HG02970 (cell line): ENCODE measurements at regions not wholly inside any gene's neighbourhood (a gene's known extent, or its start where the extent isn't known, plus 50 kb on each side); places are given as distances from the start of the nearest gene placed in this dataset.

Experiments used
- ATAC-seq: cut with Tn5 transposase; IDR thresholded peaks from one replicate; pipeline ENCODE4 v1.9.1; 2021; ENCODE audit warnings: mild to moderate bottlenecking, moderate library complexity, moderate number of reproducible peaks; ENCODE audit not compliant: unreplicated experiment, low FRiP score

DNA sequence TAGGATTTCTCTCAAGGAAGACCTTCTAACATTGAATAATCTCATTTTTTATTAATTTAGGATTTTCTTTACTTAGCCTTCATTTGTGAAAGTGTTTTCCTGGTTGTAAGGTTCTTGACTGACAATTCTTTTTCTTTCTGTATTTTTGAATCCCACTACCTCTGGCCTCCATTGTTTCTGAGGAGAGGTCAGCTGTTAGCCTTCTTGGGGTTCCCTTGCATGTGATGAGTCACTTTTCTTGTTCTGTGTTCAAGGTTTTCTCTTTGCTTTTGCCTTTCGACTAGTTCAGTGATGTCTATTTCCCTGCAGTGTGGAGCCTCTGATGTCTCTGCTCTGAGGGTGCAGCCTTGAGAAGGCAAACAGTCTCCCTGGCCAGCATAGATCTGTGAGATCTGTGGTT, 304.1 kb upstream of the ZNF32 start:
- ATAC-seq: no peak

DNA sequence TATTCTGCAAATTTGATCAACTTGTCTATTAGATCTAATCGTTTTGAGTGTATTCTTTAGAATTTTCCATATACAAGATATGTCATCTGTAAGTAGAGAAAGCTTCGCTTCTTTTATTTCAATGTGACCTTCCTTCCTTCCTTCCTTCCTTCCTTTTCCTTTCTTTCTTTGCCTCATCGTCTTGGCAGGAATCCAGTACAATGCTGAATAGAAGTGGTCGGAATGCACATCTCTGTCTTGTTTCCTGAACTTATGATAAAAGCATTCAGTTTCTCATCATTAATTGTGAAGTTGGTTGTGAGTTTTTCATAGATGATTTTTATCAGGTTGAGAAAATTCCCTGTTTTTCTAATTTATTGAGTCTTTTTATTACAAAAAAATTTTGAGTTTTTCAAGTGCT, 300.7 kb upstream of the ZNF32 start:
- ATAC-seq: no peak

DNA sequence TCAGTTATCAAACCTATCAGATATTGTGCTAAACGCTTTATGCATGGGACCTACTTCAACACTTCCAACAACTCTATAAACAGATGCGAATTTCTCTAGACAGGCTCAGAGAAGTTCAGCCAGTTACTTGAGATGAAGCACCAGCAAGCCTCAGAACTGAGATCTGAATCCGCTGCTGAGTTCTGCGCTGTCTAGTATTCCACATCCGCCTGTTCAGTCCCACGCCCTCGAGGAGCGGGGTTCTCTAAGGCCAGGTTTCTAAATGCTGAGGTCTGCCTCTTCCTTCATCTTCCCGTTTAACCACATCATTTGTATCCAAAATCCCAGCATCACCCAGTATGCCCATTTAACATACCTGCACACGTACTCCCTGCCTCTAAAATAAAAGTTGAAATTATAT, 297.8 kb upstream of the ZNF32 start:
- no peak for ATAC-seq

DNA sequence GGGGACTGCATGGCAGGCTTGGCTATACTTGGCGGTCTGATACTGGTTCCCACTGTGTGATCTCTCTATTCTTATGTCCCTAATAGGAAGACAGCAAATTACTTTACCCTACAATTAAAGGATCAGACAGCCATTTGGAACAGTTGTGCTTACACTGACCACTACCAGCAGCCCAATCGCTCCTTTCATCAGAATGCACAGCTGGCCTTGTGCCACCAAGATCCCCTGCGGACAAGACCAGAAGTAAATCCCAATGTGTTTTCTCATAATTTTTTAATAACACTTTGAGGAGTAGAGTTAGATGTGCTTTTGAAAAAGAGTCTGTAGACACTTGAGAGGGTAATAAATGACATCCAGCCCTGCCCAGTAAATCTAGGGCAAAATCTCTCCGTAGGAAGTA, 297.2 kb upstream of the ZNF32 start:
- ATAC-seq: no peak

DNA sequence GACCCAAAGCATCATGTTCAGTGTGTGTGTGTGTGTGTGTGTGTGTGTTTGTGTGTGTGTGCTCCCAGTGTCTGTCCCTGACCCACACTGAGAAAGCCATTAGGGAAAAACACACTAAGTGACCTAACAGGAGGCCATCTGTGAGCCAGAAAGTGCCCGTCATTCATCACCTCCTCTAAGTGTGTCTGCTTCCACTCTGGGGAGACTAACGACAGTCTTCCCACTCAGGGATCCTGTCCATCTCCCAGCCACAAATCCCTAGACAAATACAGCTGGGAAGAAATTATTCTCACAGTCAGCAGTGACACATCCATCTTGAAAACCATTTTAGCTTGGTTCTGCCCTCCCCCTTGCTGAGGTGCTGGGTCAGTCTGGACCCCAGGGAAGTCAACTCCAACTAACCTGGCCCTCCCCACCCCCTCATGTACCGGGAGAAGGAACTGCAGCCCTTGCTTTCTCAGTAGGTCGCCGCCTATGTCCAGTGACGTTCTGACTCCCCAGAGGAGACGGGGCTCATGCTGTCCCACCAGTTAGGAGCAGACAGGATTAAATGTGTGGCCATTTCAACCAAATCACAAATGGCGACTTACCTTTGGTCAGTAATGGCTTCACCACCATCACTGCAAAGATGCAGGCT, 296.5 kb upstream of the ZNF32 start:
- no peak for ATAC-seq

DNA sequence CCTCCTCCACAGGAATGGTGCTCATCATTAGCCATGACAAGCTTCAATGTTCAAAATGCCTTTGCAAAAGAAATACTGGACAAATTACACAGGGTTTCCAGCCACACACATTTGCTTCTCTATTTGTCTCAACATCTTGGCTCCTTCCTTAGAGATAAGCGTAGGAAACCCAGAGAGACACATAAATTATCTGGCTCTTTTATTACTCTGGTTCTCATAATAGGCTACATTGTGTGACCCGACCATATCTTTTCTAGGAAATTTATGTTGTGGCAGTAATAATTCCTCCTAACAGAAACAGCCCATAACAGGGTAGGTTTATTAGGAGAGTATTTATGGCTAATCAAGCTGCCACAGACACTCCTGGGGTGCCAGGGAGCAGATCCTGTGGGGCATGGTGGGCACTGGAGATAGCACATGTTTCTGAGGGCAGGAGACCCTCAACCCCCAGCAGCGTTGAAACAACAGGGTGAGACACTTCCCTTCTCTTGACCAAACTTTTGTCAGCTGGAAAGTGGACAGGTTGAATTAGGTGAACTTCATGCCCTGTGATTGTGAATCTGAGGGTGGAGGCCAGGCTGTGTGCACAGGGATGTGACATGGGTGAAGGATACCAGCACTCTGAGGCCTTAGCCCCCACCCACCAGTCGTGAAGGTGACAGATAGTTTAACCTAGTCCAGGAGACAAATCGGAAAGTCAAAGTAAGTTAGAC, 295.9 kb upstream of the ZNF32 start:
- no peak for ATAC-seq

DNA sequence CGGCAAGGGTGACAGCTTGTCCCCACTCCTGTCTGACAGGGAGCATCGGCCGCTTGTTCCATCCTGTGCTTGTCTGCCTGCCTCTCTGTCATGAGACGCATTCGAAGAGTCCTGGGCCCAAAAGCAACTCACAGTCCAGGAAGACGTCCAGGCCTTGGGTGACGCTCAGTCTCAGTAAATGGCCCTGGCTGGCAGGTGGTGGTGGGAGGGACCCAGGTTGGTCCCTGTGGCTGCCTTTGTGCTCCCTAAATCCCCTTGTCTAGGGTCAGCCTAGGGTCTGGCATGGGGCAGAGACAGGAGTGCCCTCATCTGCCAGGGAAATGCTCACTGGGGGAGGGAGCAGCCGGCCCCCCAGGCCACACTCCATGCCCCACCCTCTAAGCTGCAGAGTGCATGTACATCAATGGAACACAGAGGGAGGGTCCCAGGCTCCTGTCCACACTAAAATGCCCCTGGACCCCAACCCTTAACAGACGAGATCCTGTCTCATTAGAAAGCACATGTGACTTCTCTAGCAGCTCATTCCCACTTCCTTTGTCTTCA, 295.2 kb upstream of the ZNF32 start:
- no peak for ATAC-seq

DNA sequence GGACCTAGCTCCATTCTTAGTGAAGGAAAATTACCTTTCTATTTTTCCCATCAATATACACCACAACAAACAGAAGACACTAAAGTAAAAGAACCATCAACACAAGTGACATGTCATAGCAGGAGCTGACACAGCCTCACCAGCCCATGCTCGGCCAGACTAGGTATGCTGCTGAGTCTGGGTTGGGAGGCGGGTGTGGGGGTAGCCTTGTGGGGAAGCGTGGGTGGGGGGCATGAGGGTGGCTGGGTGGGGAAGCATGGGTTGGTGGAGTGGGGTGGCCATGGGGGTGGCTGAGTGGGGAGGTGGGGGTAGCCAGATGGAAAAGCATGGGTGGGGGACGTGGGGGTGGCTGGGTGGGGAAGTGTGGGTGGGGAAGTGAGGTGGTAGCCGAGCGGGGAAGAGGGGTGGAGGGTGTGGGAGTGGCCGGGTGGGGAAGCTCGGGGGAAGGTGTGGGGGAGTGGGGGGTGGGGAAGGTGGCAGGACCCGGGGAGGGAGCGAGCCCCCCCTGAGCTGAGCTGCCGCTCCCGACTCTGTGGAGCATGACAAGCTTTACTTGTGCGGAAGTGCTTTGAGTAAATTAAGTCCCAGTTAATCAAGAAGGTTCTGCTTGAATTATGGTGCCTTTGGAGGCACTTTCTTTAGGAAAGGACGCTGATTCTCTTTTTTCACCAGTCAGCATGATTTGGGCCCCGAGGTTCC, 294.6 kb upstream of the ZNF32 start:
- no peak for ATAC-seq

DNA sequence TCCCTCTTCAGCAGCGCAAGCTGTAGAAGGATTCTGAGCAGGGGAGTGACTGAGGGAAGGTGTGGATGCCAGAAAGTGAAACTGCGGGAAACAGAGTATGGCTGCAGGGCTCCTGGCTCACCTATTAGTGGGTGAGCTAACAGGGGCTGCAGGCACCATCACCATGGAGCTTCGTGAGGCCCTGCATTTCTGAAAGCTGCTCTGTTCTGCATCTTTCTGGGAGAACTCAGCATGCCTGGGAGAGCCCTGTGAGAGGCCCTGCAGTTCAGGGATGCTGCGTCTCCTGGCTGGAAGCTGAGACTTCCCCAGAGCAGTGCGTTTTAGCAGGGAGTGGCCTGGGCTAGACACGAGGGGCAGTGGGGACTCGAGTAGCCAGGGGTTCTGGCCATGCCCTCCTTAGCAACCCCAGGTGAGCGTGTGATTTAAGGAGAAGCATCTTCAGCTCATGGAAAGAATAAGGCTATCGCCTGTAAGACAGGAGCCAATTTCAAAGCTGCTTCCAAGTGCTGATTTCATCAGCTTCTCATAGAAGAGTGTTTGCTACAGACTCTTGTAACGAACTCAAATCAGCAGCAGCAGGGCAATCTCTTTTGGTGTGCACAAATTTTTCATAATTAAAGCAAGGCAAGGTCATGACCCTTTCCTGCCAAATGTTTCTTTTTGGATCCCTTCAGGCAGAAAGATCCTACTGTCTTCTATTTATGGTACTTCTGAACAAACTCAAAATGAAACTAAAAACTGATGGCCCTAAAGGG, 293.6 kb upstream of the ZNF32 start:
- ATAC-seq: no peak

DNA sequence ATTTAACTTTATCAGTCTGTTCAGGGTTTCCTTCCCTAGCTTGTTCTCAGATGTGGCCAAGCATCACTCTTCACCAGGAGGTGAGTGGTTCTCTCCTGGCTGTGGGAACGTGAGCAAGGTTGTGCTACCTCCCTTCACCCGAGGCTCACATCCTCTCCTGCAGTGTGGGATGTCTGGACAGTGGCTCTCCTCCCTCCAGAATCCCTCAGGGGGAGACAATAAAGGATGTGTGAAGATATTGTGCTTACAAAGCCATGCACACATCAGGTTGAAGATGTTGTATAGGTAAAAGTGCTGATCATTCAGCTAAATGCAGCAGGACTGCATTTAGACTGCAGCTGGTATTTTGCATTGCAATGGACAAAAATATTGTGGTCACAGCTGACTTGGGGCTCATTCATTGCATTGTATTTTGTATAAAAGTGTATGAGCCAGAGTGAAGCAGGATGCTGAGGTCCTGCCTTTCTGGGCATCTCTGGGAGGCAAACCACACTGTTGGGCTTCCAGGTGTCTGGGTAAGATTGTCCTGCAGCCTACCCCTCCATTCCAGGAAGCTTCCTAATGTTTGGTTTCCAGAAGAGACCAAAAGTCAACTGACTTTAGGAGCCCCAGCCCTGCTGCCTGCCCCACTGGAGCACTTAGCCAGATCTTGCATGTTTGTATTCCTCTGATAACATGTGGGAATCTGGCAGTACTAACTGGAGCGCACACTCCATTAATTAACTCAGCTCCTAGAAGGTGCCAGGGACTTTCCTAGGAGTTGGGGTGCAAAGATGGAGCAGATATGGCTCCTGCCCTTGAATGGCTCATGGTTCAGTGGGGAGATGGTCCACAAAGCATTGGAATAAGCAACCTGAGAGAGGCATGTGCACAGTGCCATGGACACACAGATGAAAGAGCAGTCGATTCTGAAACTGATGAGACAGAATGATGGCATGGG, 292.5 kb upstream of the ZNF32 start:
- no peak for ATAC-seq

DNA sequence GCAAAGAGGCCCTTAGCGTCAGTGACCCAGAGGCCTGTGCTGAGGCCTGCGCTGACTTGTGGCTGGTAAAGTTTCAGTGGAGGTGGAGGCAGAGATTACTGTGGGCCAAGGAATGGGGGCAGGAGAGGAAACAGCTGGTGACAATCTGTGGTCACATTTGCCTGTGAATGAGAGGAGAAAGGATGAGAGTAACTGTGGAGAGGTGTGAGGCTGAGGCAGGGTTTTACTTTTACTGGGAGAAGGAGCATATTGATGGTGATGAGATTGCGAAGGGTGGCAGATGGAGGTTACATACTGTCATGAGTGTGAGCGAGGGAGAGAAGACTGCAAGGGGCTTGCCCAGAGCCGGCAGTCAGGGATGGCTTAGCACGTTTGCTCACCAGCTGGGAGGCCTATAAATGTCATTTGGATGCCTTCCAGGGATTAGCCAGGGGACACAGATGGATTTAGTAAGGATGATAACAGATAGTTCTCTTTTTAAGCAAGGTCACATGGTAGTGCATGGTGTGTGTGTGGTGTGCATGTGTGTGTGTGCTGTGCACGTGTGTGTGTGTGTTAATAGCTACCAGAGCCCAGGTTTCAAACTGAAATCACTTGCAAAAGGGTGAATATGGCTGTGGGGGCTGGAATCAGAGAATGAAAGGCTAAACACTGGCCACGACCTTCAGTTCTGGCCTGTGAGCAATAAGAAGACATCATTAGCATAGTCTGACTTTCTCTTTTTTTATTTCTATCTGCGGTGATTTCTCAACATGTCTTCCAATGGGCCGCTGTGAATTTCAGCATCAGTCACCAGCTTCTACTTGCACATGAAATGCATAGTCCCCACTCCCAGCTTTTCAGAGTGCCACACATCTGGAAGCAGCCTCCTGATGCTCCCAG, 291.5 kb upstream of the ZNF32 start:
- ATAC-seq: no peak

DNA sequence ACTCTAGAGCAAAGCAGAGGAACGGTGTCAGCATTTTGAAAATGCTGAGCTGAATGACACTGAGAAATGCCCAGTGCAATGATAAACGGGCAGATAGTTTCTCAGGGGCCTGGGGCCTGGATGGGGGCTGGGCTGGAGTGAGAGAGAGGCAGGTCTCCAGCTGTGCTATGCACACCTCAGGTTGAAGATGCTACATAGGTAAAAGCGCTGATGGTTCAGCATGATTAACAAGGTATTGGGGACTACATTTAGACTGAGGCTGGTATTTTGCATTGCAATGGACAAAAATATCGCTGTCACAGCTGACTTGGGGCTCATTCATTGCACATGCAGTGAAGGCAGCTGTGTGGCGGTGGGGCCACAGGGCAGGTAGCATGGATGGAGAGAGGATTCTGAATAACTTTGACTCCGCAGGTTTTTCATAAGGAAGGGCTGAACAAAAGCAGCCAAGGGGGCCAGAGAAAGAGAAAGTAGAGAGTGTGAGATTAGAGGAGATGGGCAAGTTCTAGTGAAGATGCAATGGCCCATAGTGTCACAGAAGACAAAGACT, 290.8 kb upstream of the ZNF32 start:
- ATAC-seq: no peak

DNA sequence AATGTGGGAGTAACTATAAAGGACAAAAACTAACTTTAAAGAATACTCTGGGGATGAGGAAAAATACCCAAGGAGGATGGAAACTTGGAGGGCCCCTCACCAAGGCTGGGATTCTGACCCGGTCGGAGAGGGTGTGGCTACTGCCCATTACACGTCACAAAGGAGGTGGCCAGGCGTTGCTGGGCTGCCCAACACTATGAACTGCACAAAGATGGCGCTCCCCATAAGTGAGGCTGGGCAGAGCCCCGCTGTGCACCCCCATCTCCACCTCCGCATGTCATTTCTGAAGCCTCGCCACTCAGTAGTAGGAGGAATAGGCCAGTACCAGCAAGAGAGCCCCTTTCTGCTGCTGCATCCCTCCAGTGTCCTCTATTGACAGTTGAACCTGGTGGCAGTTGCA, 290.1 kb upstream of the ZNF32 start:
- ATAC-seq: no peak

DNA sequence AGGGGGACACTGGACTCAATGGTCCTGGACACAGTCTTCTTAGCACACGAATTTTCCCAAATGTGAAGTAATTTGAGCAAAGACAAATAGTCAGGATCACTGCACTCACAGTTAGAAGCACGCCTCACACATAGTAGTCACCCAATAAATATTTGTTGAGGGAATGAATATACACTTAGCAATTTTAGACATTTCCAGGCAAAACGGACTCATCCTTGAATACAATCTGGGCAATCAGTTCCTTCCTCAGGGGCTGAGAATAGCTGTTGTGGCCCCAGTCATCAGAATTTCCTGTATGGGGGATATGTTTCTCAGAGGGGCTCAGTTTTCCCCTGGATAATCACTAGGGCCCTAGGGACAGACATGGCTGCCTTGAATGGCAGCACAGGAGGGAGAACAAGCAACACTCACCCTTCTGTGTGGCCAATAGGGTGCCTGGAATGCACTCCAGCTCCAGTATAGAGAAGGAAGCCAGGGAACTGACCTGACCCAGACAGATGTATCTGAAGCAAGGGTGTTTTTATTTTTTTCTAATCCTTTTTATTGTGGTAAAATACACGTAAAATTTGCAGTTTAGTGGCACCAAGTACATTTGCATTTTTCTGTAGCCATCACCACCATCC, 282.7 kb upstream of the ZNF32 start:
- ATAC-seq: no peak

DNA sequence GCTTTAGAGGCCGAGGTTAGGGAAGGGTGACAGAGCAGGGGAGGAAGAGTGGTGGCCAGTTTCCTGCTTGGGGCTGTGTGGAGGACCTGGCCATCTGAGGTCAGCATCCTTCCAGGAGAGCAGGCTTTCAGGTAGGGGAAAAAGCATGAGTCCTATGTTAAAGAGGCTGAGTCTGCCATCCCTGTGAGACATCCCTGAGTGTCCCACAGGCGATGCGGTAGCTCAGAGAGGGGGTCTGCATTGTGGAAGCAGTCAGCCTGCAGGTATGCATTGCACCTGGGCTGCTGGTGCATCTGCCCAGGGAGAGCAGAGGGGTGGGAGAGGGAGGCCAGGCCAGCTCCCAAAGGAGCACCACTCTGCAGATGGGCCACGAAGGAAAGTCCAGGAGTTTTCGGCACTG, 282.1 kb upstream of the ZNF32 start:
- no peak for ATAC-seq

DNA sequence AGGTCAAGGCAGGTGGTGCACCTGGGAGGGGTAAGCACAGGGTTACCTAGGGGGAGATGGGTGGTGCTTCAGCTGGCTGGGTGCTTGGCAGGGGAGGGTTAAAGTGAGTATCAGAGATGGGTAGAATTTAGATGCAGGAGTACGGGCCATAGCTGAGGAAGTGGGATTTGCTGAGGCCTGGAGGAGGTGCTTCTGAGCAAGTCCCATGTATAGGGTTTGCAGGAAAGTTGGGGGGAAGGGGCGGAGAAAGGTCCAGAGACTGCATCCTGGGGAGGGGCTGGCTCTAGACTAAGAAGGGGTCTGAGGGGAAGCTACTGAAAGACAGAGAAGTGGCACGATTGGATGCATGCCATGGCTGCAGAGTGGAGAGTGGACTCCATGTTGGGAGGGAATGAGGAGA, 281.6 kb upstream of the ZNF32 start:
- no peak for ATAC-seq

DNA sequence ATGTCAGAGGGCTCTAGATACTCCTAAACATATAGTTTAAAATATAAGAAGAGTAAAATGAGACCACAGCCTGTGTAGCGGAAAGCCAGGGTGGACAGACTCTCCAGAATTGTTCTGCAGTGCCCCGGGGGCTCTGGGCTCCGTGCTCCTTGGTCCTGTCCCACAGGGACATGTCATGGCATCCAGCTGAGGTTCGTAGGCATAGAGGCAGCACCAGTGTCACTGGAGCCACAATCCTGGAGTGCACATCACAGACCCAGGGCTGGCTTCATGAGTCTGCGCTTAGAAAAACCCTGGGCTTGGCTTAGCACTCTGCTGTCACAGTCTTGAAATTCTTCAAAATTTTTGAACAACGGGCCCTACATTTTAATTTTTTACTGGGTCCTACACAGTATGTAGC, 280.4 kb upstream of the ZNF32 start:
- no peak for ATAC-seq

DNA sequence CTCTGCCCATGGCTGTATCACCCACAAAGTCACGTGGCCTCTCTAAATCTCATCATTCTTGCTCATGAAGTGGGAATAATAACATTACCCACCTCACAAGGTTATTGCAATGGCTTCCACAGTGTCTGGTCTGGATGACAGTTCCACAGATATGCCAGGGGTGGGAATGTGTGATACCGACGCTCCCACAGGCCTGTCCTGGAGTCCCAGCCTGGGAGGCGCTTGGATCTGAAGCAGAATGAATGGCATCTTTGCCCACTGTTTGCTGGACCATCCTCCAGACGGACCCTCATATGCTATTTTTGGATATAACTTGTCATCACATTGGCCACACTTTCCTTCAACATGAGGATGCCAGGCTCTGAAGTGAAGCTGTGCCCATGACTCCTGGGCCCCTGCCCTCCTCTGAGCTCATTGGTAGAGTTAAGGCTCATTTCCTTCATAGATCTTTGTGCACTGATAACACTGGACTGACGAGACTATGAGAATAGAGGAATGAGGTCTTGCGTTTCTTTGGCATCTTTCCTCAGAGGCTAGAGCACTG, 279.8 kb upstream of the ZNF32 start:
- ATAC-seq: no peak
